Activated CD4-positive, alpha-beta T cell treated with anti-CD3 and anti-CD28 coated beads for 1 hour (primary cell): ENCODE measurements at regions not wholly inside any gene's neighbourhood (a gene's known extent, or its start where the extent isn't known, plus 50 kb on each side); places are given as distances from the start of the nearest gene placed in this dataset.
"Not testable (repeated sequence)": the region's sequence is repeated elsewhere in the genome, so short reads cannot be mapped to it uniquely, and the experiment has no call there.

Experiments
- DNase-seq: peaks from one replicate; pipeline ENCODE4 v3.0.0-alpha.2; 2020

- DNase-seq, result no peak
Measured at GRCh38 chr10:100642295-100642994, 102.9 kb upstream of the PAX2 start.

DNA sequence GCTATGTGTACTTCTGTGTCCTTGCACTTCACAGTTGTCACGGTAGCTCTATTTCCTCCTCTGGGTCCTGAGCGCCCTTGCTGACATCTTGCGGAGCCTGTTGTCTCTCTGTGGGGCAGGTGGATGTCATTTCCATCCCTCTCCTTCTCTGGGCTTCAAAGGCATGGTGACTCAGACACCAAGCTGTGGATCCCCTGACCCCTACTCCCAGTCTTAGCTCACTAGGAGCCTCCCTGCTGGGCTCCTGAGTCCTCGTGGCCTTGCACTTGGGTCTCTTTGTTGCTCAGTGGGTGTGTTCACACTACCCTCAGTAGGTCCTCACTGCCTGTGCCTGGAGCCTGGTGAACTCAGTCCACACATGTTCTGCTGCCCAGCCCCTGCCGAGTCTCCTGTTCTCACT, 100.3 kb upstream of the PAX2 start:
- no peak for DNase-seq

GRCh38 chr10:100645613-100646392, 99.6 kb upstream of the PAX2 start:
- no peak for DNase-seq

DNA sequence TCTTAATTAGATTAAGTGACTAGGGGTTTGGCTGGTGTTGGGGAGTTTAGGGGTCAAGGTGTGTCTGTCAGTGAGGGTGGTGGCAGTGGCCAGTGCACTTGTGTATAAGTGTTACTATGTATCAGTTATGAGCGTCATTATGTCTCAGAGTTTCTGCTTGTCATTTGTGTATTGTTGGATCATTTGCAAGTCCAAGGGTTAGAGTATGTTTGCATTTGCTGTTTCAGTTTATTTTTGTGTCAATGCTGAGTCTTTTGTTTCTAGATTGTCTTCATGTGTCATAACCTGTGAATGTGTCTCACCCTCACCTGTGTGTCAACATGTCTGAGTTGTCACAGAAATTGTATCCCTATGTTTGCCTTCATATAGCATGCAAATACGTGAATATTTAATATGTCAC, 97.5 kb upstream of the PAX2 start:
- no peak for DNase-seq

DNA sequence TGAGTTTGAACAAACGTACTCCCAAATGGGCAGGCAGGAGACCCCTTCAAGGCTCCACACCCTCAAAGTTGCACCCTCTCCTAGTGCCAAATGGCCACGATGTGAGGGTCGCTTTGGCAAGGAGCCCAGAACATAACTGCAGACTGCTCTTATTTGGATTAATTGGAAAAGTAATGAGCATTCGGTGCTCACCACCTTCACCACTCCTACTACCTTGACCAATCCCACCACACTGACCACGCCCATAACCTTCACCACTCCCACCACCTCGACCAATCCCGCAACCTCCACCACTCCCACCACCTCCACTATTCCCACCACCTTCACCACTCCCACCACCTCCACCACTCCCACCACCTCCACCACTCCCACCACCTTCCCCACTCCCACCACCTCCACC, 94.7 kb upstream of the PAX2 start:
- no peak for DNase-seq

- not testable (repeated sequence) for DNase-seq
Measured at GRCh38 chr10:100651099-100651498, 94.3 kb upstream of the PAX2 start.

- DNase-seq, result no peak
Measured at GRCh38 chr10:100651916-100652315, 93.5 kb upstream of the PAX2 start.

- no peak for DNase-seq
Measured at GRCh38 chr10:100652406-100653135, 92.8 kb upstream of the PAX2 start.

DNA sequence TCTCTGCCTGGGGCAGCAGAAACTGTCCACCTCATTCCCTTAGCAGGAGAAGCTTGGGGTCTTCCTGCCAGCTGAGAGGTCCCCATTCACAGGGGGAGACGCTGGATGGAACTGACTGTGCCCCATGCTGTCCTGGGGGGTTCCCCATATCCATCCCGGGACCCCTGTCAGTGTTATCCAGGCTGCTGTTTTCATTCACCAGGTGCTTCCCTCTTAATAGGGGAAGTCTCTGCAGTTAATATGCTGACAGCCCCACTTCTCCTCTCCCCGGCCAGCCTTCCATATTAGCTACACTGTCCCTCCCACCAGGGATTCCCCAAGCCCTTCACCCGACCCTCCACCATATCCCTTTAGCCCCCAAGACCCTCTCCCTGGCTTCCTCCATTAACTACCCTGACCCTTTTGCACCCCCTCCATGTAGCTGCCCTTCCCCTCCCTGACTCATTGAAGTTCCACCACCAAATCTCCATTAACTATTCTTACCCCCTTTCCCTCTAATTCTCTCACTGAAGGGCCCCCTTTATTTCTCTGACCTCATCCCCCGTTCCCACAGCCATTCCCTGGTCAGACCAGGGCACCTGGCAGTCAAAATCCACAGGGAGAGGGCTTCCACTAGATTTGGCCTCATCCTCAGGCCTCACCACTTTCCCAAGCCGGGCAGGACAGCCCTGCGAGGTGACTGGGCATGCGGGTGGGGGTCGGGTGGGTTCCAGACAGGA, 92.0 kb upstream of the PAX2 start:
- no peak for DNase-seq

DNA sequence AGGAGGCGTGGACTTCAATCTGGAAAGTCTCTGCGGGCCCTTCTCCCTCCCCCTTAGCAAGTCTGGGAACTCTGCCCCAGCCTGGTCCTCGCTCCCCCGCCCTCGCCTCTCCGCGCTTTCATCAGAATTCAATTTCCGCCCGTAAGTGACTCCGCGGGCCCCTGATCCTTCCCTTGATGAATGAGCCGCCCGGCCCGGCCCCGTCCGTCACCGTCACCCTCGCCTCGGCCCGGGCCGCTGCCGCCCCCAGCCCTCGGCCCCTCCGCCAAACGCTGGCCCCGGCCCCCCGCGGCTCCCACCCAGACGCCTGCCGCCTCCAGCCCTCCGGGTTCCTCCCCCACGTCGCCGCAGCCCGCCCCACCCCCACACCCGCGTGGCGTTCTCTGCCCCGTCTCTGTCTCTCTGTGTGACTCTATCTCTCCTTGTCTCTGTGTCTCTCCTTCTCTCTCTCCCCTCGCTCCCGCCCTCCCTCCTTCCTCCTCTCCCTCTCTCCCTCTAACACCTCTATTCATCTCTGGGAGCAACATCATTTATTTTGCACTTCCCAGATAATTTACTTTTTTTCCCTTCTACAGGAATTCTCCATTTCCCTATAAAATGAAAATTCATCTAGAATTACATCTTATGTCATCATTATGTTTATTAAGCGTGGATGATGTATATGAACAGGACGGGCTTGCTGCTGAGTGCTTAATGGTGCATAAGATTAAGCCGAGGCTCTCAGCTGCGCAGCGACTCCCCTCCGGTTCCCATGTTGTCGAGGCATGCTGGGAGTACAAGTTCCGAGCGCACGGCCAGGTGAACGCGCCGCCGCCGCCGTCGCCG, 91.2 kb upstream of the PAX2 start:
- DNase-seq, result no peak

DNA sequence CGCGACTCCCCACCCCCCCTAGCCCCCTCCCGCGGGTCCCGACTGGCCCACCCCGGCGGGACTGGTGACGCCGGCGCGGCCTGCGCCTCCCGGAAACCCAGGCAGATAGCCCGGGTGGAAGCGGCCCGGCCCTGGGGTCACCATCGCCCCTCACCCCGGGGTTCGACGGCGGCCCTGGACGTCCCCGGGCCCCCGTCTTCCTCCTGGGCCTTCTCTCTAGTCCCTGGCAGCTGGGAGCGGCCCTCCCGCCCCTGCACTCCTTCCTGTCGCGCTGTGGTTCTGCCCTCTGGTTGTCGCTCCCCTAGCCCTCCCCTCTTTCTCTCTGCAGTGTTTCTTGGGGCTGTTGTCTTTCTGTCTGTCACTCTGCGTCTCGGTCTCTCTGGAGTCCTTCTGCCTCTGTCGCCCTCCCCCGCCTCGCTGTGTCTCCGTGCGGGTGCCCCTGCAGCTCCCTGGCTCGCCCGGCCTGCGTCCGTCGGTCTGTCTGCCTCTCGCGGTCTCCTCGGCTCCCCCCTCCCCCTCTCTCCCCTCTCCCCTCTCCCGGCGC, 90.5 kb upstream of the PAX2 start:
- no peak for DNase-seq

GRCh38 chr10:100655326-100655759, 90.0 kb upstream of the PAX2 start:
- DNase-seq, result no peak

- no peak for DNase-seq
Measured at GRCh38 chr10:100655760-100656421, 89.5 kb upstream of the PAX2 start.

GRCh38 chr10:100656454-100656853, 88.9 kb upstream of the PAX2 start:
- no peak for DNase-seq

DNA sequence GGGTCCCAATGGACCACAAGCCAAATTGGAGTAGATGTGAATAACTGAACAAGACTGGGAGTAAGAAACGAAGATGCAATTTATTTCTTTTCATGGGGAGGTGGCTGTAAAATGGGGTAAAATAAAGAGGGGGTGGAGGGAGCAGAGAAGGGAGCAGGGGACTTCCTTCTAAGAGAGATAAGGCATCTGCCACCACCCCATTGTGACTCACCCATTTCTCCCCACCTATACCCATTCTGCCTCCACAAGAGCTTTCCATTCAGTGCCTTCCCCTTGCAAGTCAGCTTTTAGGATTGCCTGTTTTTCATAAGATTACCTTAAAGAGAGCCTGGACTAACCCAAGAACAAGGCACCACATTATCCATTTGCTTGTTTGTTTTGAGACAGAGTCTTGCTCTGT, 87.1 kb upstream of the PAX2 start:
- DNase-seq, result no peak

GRCh38 chr10:100659361-100660098, 85.9 kb upstream of the PAX2 start:
- DNase-seq, result no peak

DNA sequence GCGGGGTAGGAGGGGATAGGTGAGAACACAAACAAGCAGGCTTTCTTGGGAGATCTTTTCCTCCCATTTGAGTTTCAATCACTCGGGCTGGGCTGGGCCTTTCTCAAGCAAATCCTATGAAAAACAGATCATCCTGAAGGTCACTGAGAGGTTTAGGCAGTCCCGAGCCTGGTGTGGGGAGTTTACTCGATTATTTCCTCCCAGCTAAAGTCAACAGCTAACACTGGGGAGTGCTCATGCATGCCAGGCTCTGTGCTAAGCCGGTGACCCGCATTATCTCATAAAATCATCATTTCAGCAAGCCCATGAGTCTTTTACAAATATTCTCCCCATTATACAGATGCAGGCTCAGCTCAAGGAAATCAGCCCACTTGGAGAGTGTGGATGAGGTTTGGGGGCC, 85.0 kb upstream of the PAX2 start:
- no peak for DNase-seq

DNA sequence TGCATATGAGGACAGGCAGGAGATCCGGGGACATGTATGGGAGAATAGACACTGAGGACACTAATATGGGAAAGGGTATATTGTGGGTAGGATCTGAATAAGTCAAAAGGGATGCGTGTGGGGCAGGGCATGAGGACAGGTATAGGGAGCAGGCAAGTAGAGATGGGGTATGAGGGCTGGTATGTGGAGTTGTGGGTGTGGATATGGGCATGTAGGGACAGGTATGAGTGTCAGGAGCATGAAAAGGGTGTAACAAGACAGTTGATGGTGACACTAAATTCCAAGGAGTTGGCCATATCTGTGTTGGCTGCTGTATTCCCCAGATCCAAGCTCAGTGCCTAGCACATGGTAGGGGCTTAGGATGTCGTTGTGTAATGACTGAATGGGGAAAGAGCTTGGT, 84.4 kb upstream of the PAX2 start:
- no peak for DNase-seq

DNA sequence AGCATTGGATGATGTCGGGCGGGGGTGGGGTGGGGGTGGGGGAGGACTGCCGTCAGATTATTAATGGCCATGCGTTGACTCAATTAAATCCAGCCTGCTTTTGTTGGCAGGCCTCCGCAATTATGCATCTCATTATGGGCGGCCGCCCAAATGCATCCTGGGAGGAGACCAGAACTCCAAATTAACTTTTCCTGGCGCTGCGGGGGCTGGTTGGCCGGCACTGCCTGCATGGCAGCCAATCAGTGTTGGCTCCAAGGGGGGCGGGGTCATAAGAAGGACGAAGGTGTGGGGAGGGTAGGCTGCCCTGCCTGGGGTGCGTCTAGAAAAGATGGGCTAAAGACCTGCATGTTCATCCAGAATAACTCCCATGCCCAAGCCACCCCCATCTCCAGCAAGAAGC, 83.9 kb upstream of the PAX2 start:
- DNase-seq, result no peak

DNA sequence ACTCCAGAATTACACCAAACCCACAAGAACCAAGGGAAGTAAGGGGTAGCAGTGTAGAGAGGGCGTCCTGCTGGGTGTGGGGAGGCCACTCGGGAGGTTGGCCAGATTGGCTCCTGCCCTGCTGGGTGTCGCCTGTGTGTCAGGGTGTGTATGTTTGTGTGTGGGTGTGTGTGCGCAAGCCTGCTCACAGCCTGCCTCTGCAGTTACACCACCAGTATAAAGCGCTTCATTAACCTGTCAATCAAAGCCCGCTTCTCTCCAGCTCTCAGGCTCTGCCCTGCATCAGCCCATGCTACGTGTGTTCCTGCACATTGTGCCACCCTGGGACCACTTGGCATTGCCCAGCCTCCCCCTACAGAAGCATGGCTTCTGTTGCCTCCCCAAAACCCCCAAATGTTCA, 83.3 kb upstream of the PAX2 start:
- DNase-seq, result no peak
